GM23338 (cell line): ENCODE measurements at regions not wholly inside any gene's neighbourhood (a gene's known extent, or its start where the extent isn't known, plus 50 kb on each side); places are given as distances from the start of the nearest gene placed in this dataset.

Source experiments
- ATAC-seq: fragments of 200-7000 bp; cut with Tn5 transposase; 3 replicates; pipeline ENCODE4 v1.9.1; 2020
- DNase-seq: peaks from one replicate; pipeline ENCODE4 v3.0.0-alpha.2; 2015; ENCODE audit warnings: low spot score
- H2AFZ ChIP-seq: fragments of 200-600 bp; sonication (generic); 2 replicates; pipeline ENCODE4 v1.8.0; 2016; ENCODE audit warnings: antibody characterized with exemption, mild to moderate bottlenecking, moderate library complexity
- H3F3A ChIP-seq: fragments of 200-600 bp; sonication (generic); replicated peaks from 2 replicates; pipeline ENCODE4 v1.8.0; 2017; ENCODE audit warnings: antibody characterized with exemption, mixed run types, low read depth
- H3K27ac ChIP-seq: fragments of 200-600 bp; sonication (generic); 2 replicates; pipeline ENCODE4 v1.6.1; 2016; ENCODE audit warnings: low read depth
- H3K27me3 ChIP-seq: fragments of 200-600 bp; sonication (generic); 2 replicates; pipeline ENCODE4 v1.8.0; 2016; ENCODE audit warnings: mild to moderate bottlenecking, mixed run types, moderate library complexity; ENCODE audit not compliant: insufficient read depth
- H3K36me3 ChIP-seq: fragments of 200-600 bp; sonication (generic); 2 replicates; pipeline ENCODE4 v1.8.0; 2016; ENCODE audit warnings: mild to moderate bottlenecking; ENCODE audit not compliant: insufficient read depth
- H3K4me1 ChIP-seq: fragments of 200-600 bp; sonication (generic); 2 replicates; pipeline ENCODE4 v1.8.0; 2016; ENCODE audit warnings: mild to moderate bottlenecking, moderate library complexity; ENCODE audit not compliant: insufficient read depth
- H3K4me2 ChIP-seq: fragments of 200-600 bp; sonication (generic); 2 replicates; pipeline ENCODE4 v1.7.1; 2017; ENCODE audit warnings: mixed run types
- H3K4me3 ChIP-seq: fragments of 200-600 bp; sonication (generic); 2 replicates; pipeline ENCODE4 v1.6.1; 2016; ENCODE audit warnings: mixed run types
- H3K79me2 ChIP-seq: fragments of 200-600 bp; sonication (generic); replicated peaks from 2 replicates; pipeline ENCODE4 v1.8.0; 2017; ENCODE audit warnings: mild to moderate bottlenecking; ENCODE audit not compliant: insufficient read depth
- H3K9me2 ChIP-seq: fragments of 200-600 bp; sonication (generic); 2 replicates; pipeline ENCODE4 v1.8.0; 2017; ENCODE audit not compliant: insufficient read depth
- H4K20me1 ChIP-seq: fragments of 200-600 bp; sonication (generic); replicated peaks from 2 replicates; pipeline ENCODE4 v1.8.0; 2017; ENCODE audit warnings: mild to moderate bottlenecking; ENCODE audit not compliant: insufficient read depth
- H3K27ac Mint-ChIP-seq: 2 replicates; pipeline ENCODE4 v1.8.0; 2020; ENCODE audit warnings: inconsistent platforms, mild to moderate bottlenecking, moderate library complexity, mixed read lengths
- H3K27me3 Mint-ChIP-seq: 3 replicates; pipeline ENCODE4 v1.8.0; 2022; ENCODE audit warnings: low read depth, mild to moderate bottlenecking, moderate library complexity, mixed read lengths, inconsistent platforms; ENCODE audit not compliant: insufficient read depth, poor library complexity
- H3K36me3 Mint-ChIP-seq: 3 replicates; pipeline ENCODE4 v1.8.0; 2021; ENCODE audit warnings: low read depth, mild to moderate bottlenecking, inconsistent platforms, moderate library complexity, mixed read lengths
- H3K4me1 Mint-ChIP-seq: 3 replicates; pipeline ENCODE4 v1.8.0; 2020; ENCODE audit warnings: mild to moderate bottlenecking, inconsistent platforms, mixed read lengths
- H3K4me3 Mint-ChIP-seq: 3 replicates; pipeline ENCODE4 v1.8.0; 2021; ENCODE audit warnings: moderate library complexity, mild to moderate bottlenecking, inconsistent platforms, mixed read lengths
- H3K9me3 Mint-ChIP-seq: 3 replicates; pipeline ENCODE4 v1.8.0; 2020; ENCODE audit warnings: moderate library complexity, mild to moderate bottlenecking, inconsistent platforms, mixed read lengths
- EZH2 ChIP-seq: fragments of 200-600 bp; sonication (generic); IDR thresholded peaks from one replicate; pipeline ENCODE4 v1.8.0; 2017; ENCODE audit warnings: antibody characterized with exemption, mild to moderate bottlenecking, low read depth; ENCODE audit not compliant: unreplicated experiment
- ZNF331 ChIP-seq: fragments of 250-450 bp; sonication (Bioruptor Pico); IDR thresholded peaks from 2 replicates; pipeline ENCODE4 v1.5.0; 2020; ENCODE audit warnings: low read depth, mild to moderate bottlenecking, moderate library complexity
- TF ChIP-seq, protein P1 (sequence below): IDR thresholded peaks from one replicate; pipeline ENCODE4 v1.6.1; 2018; ENCODE audit warnings: antibody characterized with exemption; ENCODE audit not compliant: unreplicated experiment
- TF ChIP-seq, protein P2 (sequence below), 2 experiments: fragments of 200-600 bp in 1 of 2; sonication (generic) in 1 of 2; conservative IDR thresholded peaks; 2 replicates each; pipeline versions ENCODE4 v1.5.1 to v1.6.1; 2016 to 2017; ENCODE audit warnings: antibody characterized with exemption in 2 of 2, low read depth in 2 of 2, mild to moderate bottlenecking in 2 of 2, moderate library complexity in 1 of 2

DNA sequence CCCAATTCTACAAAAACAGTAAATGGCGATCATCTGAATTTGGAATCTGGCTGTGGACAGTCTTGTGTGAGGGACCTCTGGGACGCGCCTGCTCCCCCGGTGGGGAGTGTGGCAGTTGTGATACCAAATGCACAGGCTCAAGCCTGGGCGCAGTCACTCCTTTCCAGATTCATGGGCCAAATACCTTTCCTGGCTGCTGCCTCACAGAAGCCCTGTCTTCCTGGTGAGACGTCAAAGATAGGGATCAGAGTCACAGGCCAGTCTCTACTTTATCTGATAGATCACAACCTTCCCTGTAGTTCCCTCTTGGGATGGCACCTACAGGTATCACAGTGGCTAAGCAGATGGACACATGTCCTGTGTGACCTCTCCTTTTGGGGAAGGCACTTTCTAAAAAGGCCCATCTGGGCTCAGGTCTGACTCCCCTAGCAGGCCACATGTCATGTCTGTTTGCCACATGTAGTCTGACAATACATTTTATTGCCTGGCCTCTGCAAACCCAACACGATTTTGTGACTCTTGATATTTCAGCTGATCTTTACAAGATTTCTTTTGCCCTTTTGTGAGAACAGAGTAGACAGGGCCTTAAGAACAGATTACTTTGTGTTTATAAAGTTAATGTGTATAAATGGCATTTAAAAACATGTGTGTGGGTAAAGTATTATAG is 150.1 kb downstream of the SNX10 start (continued):
- TF ChIP-seq, protein P1, sequence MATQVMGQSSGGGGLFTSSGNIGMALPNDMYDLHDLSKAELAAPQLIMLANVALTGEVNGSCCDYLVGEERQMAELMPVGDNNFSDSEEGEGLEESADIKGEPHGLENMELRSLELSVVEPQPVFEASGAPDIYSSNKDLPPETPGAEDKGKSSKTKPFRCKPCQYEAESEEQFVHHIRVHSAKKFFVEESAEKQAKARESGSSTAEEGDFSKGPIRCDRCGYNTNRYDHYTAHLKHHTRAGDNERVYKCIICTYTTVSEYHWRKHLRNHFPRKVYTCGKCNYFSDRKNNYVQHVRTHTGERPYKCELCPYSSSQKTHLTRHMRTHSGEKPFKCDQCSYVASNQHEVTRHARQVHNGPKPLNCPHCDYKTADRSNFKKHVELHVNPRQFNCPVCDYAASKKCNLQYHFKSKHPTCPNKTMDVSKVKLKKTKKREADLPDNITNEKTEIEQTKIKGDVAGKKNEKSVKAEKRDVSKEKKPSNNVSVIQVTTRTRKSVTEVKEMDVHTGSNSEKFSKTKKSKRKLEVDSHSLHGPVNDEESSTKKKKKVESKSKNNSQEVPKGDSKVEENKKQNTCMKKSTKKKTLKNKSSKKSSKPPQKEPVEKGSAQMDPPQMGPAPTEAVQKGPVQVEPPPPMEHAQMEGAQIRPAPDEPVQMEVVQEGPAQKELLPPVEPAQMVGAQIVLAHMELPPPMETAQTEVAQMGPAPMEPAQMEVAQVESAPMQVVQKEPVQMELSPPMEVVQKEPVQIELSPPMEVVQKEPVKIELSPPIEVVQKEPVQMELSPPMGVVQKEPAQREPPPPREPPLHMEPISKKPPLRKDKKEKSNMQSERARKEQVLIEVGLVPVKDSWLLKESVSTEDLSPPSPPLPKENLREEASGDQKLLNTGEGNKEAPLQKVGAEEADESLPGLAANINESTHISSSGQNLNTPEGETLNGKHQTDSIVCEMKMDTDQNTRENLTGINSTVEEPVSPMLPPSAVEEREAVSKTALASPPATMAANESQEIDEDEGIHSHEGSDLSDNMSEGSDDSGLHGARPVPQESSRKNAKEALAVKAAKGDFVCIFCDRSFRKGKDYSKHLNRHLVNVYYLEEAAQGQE: no peak
- no peak for TF ChIP-seq ZNF331 (CRISPR knock-in tag)

DNA sequence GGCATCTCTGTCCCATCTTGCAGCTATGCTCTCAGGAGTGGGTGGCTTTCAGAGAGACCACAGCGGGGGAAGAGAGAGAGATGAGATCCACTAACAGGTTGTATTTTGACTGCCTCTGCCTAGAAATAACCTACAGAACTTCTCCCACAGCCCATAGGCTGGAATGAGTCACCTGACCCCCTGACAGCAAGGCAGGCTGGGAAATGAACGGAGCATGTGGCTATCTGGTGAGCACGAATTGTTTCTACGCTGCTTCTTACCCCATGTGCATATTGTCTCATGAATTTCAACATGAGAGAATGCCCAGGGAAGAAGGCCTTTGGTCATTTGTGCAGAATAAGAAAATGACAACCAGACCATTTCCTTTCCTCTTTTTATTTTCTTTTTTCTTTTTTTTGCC is 151.3 kb downstream of the SNX10 start:
- Histone ChIP-seq H4K20me1 (no peaks in the 10 kb centered on the region), H3K27me3 (no peaks in the 10 kb centered on the region), H3K4me1 (peaks cover 26% of the 10 kb centered on the region), H3K79me2 (no peaks in the 10 kb centered on the region), H3K4me2 (no peak overlapping the region), H3K27ac (no peak overlapping the region), H2AFZ (no peak overlapping the region), H3K4me3 (no peak overlapping the region), H3K9me2 (no peaks in the 10 kb centered on the region; the same call in 1 of the 2 replicates), H3K36me3 (no peaks in the 10 kb centered on the region), H3F3A (no peaks in the 10 kb centered on the region)
- Mint-ChIP-seq H3K36me3 (no peaks in the 10 kb centered on the region), H3K9me3 (no peaks in the 10 kb centered on the region; the same call in 2 of the 3 replicates), H3K27ac (no peak overlapping the region), H3K4me1 (peaks cover 27% of the 10 kb centered on the region), H3K27me3 (peaks cover 6% of the 10 kb centered on the region), H3K4me3 (no peak overlapping the region)
- no peak for DNase-seq
- TF ChIP-seq ZNF331 (CRISPR knock-in tag): no peak
- TF ChIP-seq, protein P2, sequence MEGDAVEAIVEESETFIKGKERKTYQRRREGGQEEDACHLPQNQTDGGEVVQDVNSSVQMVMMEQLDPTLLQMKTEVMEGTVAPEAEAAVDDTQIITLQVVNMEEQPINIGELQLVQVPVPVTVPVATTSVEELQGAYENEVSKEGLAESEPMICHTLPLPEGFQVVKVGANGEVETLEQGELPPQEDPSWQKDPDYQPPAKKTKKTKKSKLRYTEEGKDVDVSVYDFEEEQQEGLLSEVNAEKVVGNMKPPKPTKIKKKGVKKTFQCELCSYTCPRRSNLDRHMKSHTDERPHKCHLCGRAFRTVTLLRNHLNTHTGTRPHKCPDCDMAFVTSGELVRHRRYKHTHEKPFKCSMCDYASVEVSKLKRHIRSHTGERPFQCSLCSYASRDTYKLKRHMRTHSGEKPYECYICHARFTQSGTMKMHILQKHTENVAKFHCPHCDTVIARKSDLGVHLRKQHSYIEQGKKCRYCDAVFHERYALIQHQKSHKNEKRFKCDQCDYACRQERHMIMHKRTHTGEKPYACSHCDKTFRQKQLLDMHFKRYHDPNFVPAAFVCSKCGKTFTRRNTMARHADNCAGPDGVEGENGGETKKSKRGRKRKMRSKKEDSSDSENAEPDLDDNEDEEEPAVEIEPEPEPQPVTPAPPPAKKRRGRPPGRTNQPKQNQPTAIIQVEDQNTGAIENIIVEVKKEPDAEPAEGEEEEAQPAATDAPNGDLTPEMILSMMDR (conservative IDR thresholded peaks at IDR 0.05; ENCODE audit: low read depth in 2 of 2): no peak
- no peak for TF ChIP-seq EZH2
- TF ChIP-seq, protein P1: no peak
- no peak for ATAC-seq
